KMS-11 (cell line): ENCODE measurements at regions not wholly inside any gene's neighbourhood (a gene's known extent, or its start where the extent isn't known, plus 50 kb on each side); places are given as distances from the start of the nearest gene placed in this dataset.

Experiments
- H2AFZ ChIP-seq: fragments of 200-600 bp; sonication (generic); 2 replicates; pipeline ENCODE4 v1.6.1; 2016; ENCODE audit warnings: antibody characterized with exemption, mixed run types, low read depth
- H3K27ac ChIP-seq: fragments of 200-600 bp; sonication (generic); 2 replicates; pipeline ENCODE4 v1.6.1; 2016; ENCODE audit warnings: mild to moderate bottlenecking, mixed run types
- H3K27me3 ChIP-seq: fragments of 200-600 bp; sonication (generic); 2 replicates; pipeline ENCODE4 v1.6.1; 2017; ENCODE audit warnings: mild to moderate bottlenecking, low read depth, mixed run types, moderate library complexity; ENCODE audit not compliant: insufficient read depth
- H3K36me3 ChIP-seq: fragments of 200-600 bp; sonication (generic); 2 replicates; pipeline ENCODE4 v1.6.1; 2017; ENCODE audit warnings: mild to moderate bottlenecking, mixed run types; ENCODE audit not compliant: insufficient read depth
- H3K4me1 ChIP-seq: fragments of 200-600 bp; sonication (generic); 2 replicates; pipeline ENCODE4 v1.6.1; 2016; ENCODE audit warnings: mild to moderate bottlenecking, low read depth, mixed run types; ENCODE audit not compliant: poor library complexity, severe bottlenecking
- H3K4me2 ChIP-seq: fragments of 200-600 bp; sonication (generic); 2 replicates; pipeline ENCODE4 v1.7.0; 2016; ENCODE audit warnings: mild to moderate bottlenecking, mixed run types
- H3K4me3 ChIP-seq: fragments of 200-600 bp; sonication (generic); IDR thresholded peaks from 2 replicates; pipeline ENCODE4 v1.6.1; 2017; ENCODE audit warnings: low read depth, low read length, mixed read lengths; ENCODE audit not compliant: insufficient read depth
- H3K79me2 ChIP-seq: fragments of 200-600 bp; sonication (generic); 2 replicates; pipeline ENCODE4 v1.6.1; 2016; ENCODE audit warnings: low read depth, mixed run types; ENCODE audit not compliant: insufficient read depth
- H3K9ac ChIP-seq: fragments of 200-600 bp; sonication (generic); 2 replicates; pipeline ENCODE4 v1.6.1; 2016; ENCODE audit warnings: mild to moderate bottlenecking, mixed run types
- H4K20me1 ChIP-seq: fragments of 200-600 bp; sonication (generic); 2 replicates; pipeline ENCODE4 v1.6.1; 2016; ENCODE audit warnings: mild to moderate bottlenecking, mixed run types; ENCODE audit not compliant: insufficient read depth
- CTCF ChIP-seq: fragments of 200-600 bp; sonication (generic); conservative IDR thresholded peaks from 2 replicates; pipeline ENCODE4 v1.6.1; 2017; ENCODE audit warnings: low read depth, mild to moderate bottlenecking, antibody characterized with exemption, low read length, moderate library complexity, mixed read lengths

GRCh38 chr2:146212602-146213001, 1632.2 kb upstream of the ACVR2A start:
- H3K79me2 ChIP-seq, result no peaks in the 10 kb centered on the region
- no peak overlapping the region for H2AFZ ChIP-seq
- H3K27ac ChIP-seq, result no peak overlapping the region
- H3K4me3 ChIP-seq, result no peak overlapping the region
- no peaks in the 10 kb centered on the region for H3K4me1 ChIP-seq
- H3K36me3 ChIP-seq, result no peaks in the 10 kb centered on the region
- H3K4me2 ChIP-seq, result no peak overlapping the region
- no peak for TF ChIP-seq CTCF
- no peak overlapping the region for H3K9ac ChIP-seq
- H3K27me3 ChIP-seq, result no peaks in the 10 kb centered on the region
- H4K20me1 ChIP-seq, result no peaks in the 10 kb centered on the region

GRCh38 chr2:146209842-146210275, 1635.0 kb upstream of the ACVR2A start:
- H3K4me1 ChIP-seq, result no peaks in the 10 kb centered on the region
- no peak for TF ChIP-seq CTCF
- no peak overlapping the region for H3K4me2 ChIP-seq
- no peak overlapping the region for H3K27ac ChIP-seq
- no peaks in the 10 kb centered on the region for H3K36me3 ChIP-seq
- no peaks in the 10 kb centered on the region for H3K79me2 ChIP-seq
- no peak overlapping the region for H3K9ac ChIP-seq
- no peak overlapping the region for H2AFZ ChIP-seq
- no peaks in the 10 kb centered on the region for H3K27me3 ChIP-seq
- no peaks in the 10 kb centered on the region for H4K20me1 ChIP-seq
- no peak overlapping the region for H3K4me3 ChIP-seq

GRCh38 chr2:146207901-146208300, 1636.9 kb upstream of the ACVR2A start:
- H3K36me3 ChIP-seq, result no peaks in the 10 kb centered on the region
- no peaks in the 10 kb centered on the region for H3K79me2 ChIP-seq
- no peak overlapping the region for H2AFZ ChIP-seq
- H3K27me3 ChIP-seq, result no peaks in the 10 kb centered on the region
- H3K4me1 ChIP-seq, result no peaks in the 10 kb centered on the region
- H3K27ac ChIP-seq, result no peak overlapping the region
- TF ChIP-seq CTCF, result no peak
- H3K4me3 ChIP-seq, result no peak overlapping the region
- H3K4me2 ChIP-seq, result no peak overlapping the region
- H4K20me1 ChIP-seq, result no peaks in the 10 kb centered on the region
- H3K9ac ChIP-seq, result no peak overlapping the region

- H3K27ac ChIP-seq, result no peak overlapping the region
- no peak overlapping the region for H2AFZ ChIP-seq
- no peaks in the 10 kb centered on the region for H3K79me2 ChIP-seq
- H3K9ac ChIP-seq, result no peak overlapping the region
- TF ChIP-seq CTCF, result no peak
- H3K4me2 ChIP-seq, result no peak overlapping the region
- H4K20me1 ChIP-seq, result no peaks in the 10 kb centered on the region
- no peaks in the 10 kb centered on the region for H3K36me3 ChIP-seq
- no peak overlapping the region for H3K4me3 ChIP-seq
- no peaks in the 10 kb centered on the region for H3K27me3 ChIP-seq
- H3K4me1 ChIP-seq, result no peaks in the 10 kb centered on the region
These were observed 1637.4 kb upstream of the ACVR2A start for GRCh38 chr2:146207417-146207816.
